Esophagus mucosa (tissue), 1 donor: ENCODE measurements at regions not wholly inside any gene's neighbourhood (a gene's known extent, or its start where the extent isn't known, plus 50 kb on each side); places are given as distances from the start of the nearest gene placed in this dataset.

Experiments used
- ATAC-seq: fragments of 200-7000 bp; cut with Tn5 transposase; one replicate; pipeline ENCODE4 v1.9.1; 2020
- donor health status: DM: yes; HTN: yes; CAD: no.

- no peak for ATAC-seq
Observed at GRCh38 chr10:28250782-28251181, 52.1 kb downstream of the MPP7 start.

GRCh38 chr10:28250358-28250757 lies 52.5 kb downstream of the MPP7 start:
- ATAC-seq, result no peak

GRCh38 chr10:28249512-28249911 lies 53.4 kb downstream of the MPP7 start:
- no peak for ATAC-seq

- peak; percentile 87 for ATAC-seq
Observed at GRCh38 chr10:28248092-28248491, 54.8 kb downstream of the MPP7 start.

GRCh38 chr10:28246023-28246422 lies 56.8 kb downstream of the MPP7 start:
- ATAC-seq, result no peak

GRCh38 chr10:28243923-28244322 lies 58.9 kb downstream of the MPP7 start:
- ATAC-seq, result no peak

- ATAC-seq, result no peak
Observed at GRCh38 chr10:28242555-28243204, 60.2 kb downstream of the MPP7 start.

GRCh38 chr10:28241741-28242399 lies 61.0 kb downstream of the MPP7 start:
- peak; percentile 76 for ATAC-seq

GRCh38 chr10:28240400-28240799 lies 62.5 kb downstream of the MPP7 start:
- no peak for ATAC-seq

- ATAC-seq, result no peak
Observed at GRCh38 chr10:28236591-28236990, 66.3 kb downstream of the MPP7 start.

GRCh38 chr10:28220811-28221210 lies 82.1 kb downstream of the MPP7 start:
- no peak for ATAC-seq

GRCh38 chr10:28219251-28219650 lies 83.6 kb downstream of the MPP7 start:
- ATAC-seq, result no peak

GRCh38 chr10:28217848-28218247 lies 85.0 kb downstream of the MPP7 start:
- ATAC-seq, result peak; percentile 66

GRCh38 chr10:28215930-28216329 lies 86.9 kb downstream of the MPP7 start:
- no peak for ATAC-seq

- ATAC-seq, result peak; percentile 85
Observed at GRCh38 chr10:28214219-28214618, 88.6 kb downstream of the MPP7 start.

- ATAC-seq, result no peak
Observed at GRCh38 chr10:28211759-28212158, 91.1 kb downstream of the MPP7 start.

GRCh38 chr10:28207799-28208198 lies 95.1 kb downstream of the MPP7 start:
- ATAC-seq, result no peak

GRCh38 chr10:28202941-28203352 lies 99.9 kb downstream of the MPP7 start:
- no peak for ATAC-seq

GRCh38 chr10:28201410-28202400 lies 101.2 kb downstream of the MPP7 start:
- no peak for ATAC-seq

- ATAC-seq, result no peak
Observed at GRCh38 chr10:28200775-28201174, 102.1 kb downstream of the MPP7 start.

- ATAC-seq, result no peak
Observed at GRCh38 chr10:28199941-28200340, 102.9 kb downstream of the MPP7 start.

- ATAC-seq, result no peak
Observed at GRCh38 chr10:28190196-28190595, 112.7 kb downstream of the MPP7 start.

- ATAC-seq, result no peak
Observed at GRCh38 chr10:28188526-28188925, 114.3 kb downstream of the MPP7 start.
